Natural killer cell treated with Interleukin-12 subunit alpha and Interleukin-12 subunit beta and Interleukin-15 and Interleukin-18, amount 100 ng/mL, for 72 hours (primary cell): ENCODE measurements at regions not wholly inside any gene's neighbourhood (a gene's known extent, or its start where the extent isn't known, plus 50 kb on each side); places are given as distances from the start of the nearest gene placed in this dataset.

ENCODE experiments used
- ATAC-seq, 2 donors: fragments of 150-1000 bp; cut with Tn5 transposase in 1 of 2; sonication (Bioruptor Pico), chemical (Tn5 transposase) in 1 of 2; 2 replicates each; pipeline ENCODE4 v1.10.0; 2021
- DNase-seq: peaks from one replicate; pipeline ENCODE4 v3.0.0; 2022; ENCODE audit warnings: low spot score
- H3K27ac Mint-ChIP-seq, 2 donors: 1 replicate in 1 of 2; 2 replicates in 1 of 2; pipeline ENCODE4 v1.8.0; 2022; ENCODE audit warnings: mixed read lengths in 2 of 2, mild to moderate bottlenecking in 1 of 2, moderate library complexity in 1 of 2
- H3K27me3 Mint-ChIP-seq, 2 donors: 1 replicate in 1 of 2; 2 replicates in 1 of 2; pipeline ENCODE4 v1.8.0; 2022; ENCODE audit warnings: mixed read lengths in 2 of 2
- H3K36me3 Mint-ChIP-seq: one replicate; pipeline ENCODE4 v1.8.0; 2022; ENCODE audit warnings: mixed read lengths
- H3K4me1 Mint-ChIP-seq, 2 donors: 1 replicate in 1 of 2; 2 replicates in 1 of 2; pipeline ENCODE4 v1.8.0; 2022; ENCODE audit warnings: low read depth in 2 of 2, mixed read lengths in 2 of 2, mild to moderate bottlenecking in 1 of 2
- H3K4me3 Mint-ChIP-seq: one replicate; pipeline ENCODE4 v1.8.0; 2022; ENCODE audit warnings: mixed read lengths
- H3K9me3 Mint-ChIP-seq: 2 replicates; pipeline ENCODE4 v1.8.0; 2022; ENCODE audit warnings: mixed read lengths

DNA sequence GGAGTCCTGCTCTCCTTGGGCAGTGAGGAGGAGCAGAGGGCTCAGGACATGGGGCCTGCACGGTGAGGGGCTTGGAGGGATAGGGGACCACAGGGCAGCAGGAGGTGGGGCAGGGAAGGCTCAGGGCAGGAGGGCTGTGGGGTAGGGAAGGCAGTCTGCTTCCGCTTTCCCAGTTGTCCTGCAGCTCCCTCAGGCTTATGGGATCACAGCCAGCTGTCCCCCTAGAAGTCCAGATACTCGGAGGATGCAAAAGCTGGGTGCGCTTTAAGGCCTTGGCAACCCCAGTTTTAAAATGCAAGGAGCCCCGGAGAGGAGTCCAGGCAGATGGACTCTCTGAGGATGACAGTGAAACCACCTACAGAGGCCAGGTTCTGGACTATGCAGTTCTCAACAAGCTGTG is 299.1 kb upstream of the FOXF1 start:
- H3K36me3 Mint-ChIP-seq: no peaks in the 10 kb centered on the region
- no peak overlapping the region for H3K4me3 Mint-ChIP-seq
- H3K4me1 Mint-ChIP-seq: peaks cover 14 to 15% of the 10 kb centered on the region in 2 donors
- DNase-seq (no peak), ATAC-seq (no peak)
- H3K27me3 Mint-ChIP-seq: peaks cover 10 to 12% of the 10 kb centered on the region in 2 donors
- H3K9me3 Mint-ChIP-seq: peaks cover 6% of the 10 kb centered on the region
- H3K27ac Mint-ChIP-seq: no peak overlapping the region

- no peak for ATAC-seq
- Mint-ChIP-seq H3K4me3 (no peak overlapping the region), H3K27ac (no peak overlapping the region)
These were observed 298.5 kb upstream of the FOXF1 start for GRCh38 chr16:86211800-86212199.

DNA sequence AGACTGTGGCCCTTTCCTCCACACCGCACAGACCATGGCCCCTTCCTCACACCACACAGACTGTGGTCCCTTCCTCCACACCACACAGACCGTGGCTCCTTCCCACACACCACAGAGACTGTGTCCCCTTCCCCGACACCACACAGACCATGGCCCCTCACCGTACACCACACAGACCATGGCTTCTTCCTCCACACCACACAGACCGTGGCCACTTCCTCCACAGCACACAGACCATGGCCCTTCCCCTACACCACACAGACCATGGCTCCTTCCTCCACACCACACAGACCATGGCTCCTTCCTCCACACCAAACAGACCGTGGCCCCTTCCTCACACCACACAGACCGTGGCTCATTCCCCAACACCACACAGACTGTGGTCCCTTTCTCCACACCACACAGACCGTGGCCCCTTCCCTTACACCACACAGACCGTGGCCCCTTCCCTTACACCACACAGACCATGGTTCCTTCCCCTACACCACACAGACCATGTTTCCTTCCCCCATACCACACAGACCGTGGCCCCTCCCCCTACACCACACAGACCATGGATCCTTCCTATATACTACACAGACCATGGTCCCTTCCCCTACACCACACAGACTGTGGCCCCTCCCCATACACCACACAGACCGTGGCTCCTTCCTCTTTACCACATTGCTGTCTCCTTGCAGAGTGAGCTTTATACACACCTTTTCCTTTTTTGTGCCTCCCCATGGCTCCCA is 297.5 kb upstream of the FOXF1 start:
- Mint-ChIP-seq H3K9me3 (peaks cover 6% of the 10 kb centered on the region), H3K4me1 (peaks cover 14 to 15% of the 10 kb centered on the region in 2 donors), H3K27ac (no peak overlapping the region), H3K27me3 (peaks cover 10 to 12% of the 10 kb centered on the region in 2 donors), H3K4me3 (no peak overlapping the region), H3K36me3 (no peaks in the 10 kb centered on the region)
- DNase-seq (no peak), ATAC-seq (peak; percentile 50 to 52)

More at GRCh38 chr16:86211800-86212199, 298.5 kb upstream of the FOXF1 start:
- H3K4me1 Mint-ChIP-seq: peaks cover 14 to 15% of the 10 kb centered on the region in 2 donors
- peaks cover 6% of the 10 kb centered on the region for H3K9me3 Mint-ChIP-seq
- DNase-seq: no peak
- H3K27me3 Mint-ChIP-seq: peaks cover 10 to 12% of the 10 kb centered on the region in 2 donors
- no peaks in the 10 kb centered on the region for H3K36me3 Mint-ChIP-seq

GRCh38 chr16:86213437-86214205 is 296.7 kb upstream of the FOXF1 start:
- Mint-ChIP-seq H3K27ac (no peak overlapping the region), H3K36me3 (no peaks in the 10 kb centered on the region), H3K9me3 (peaks cover 6% of the 10 kb centered on the region), H3K4me3 (no peak overlapping the region), H3K27me3 (peaks cover 10 to 11% of the 10 kb centered on the region in 2 donors), H3K4me1 (peaks cover 14 to 15% of the 10 kb centered on the region in 2 donors)
- ATAC-seq (no peak), DNase-seq (no peak)

- Mint-ChIP-seq H3K27me3 (peaks cover 7 to 12% of the 10 kb centered on the region in 2 donors), H3K4me1 (peaks cover 14 to 15% of the 10 kb centered on the region in 2 donors), H3K4me3 (no peak overlapping the region), H3K27ac (no peak overlapping the region), H3K9me3 (peaks cover 6% of the 10 kb centered on the region), H3K36me3 (no peaks in the 10 kb centered on the region)
- DNase-seq: no peak
- ATAC-seq: no peak
These were observed 295.7 kb upstream of the FOXF1 start for GRCh38 chr16:86214326-86215232.

DNA sequence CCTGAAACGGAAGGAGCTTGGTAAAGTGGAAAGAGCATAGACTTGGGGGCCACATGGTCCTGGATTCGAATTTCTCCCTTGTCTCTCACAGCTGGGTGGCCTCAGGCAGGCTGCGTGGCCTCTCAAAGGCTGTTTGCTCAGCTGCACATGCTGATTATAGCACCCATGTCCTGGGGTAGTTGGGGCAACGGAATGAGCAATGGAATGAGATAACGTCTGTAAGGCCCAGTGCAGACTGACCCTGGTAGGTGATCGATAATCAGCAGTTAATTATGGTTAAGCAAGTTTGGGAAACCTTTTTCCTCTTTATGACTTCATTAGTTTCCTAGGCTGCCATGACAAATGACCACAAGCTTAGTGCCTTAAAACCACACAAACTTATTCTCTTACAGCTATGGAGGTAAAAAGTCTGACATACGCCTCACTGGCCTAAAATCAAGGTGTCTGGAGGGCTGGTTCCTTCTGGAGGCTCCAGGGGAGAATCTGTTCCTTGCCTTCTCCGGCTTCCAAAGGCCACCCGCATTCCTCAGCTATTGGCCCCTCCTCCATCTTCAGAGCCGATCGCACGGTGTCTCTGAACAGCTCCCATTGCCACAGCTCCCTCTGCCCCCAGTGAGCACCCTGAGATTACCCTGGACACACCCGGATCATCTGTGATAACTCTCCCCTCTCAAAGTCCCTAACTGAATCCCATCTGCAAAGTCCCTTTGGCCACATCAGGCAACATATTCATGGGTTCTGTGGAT is 294.9 kb upstream of the FOXF1 start:
- H3K36me3 Mint-ChIP-seq: no peaks in the 10 kb centered on the region
- peaks cover 6% of the 10 kb centered on the region for H3K9me3 Mint-ChIP-seq
- no peak overlapping the region for H3K4me3 Mint-ChIP-seq
- H3K4me1 Mint-ChIP-seq: peaks cover 14 to 15% of the 10 kb centered on the region in 2 donors
- DNase-seq: no peak
- H3K27ac Mint-ChIP-seq: no peak overlapping the region
- H3K27me3 Mint-ChIP-seq: peaks cover 11 to 15% of the 10 kb centered on the region in 2 donors
- ATAC-seq: no peak

DNA sequence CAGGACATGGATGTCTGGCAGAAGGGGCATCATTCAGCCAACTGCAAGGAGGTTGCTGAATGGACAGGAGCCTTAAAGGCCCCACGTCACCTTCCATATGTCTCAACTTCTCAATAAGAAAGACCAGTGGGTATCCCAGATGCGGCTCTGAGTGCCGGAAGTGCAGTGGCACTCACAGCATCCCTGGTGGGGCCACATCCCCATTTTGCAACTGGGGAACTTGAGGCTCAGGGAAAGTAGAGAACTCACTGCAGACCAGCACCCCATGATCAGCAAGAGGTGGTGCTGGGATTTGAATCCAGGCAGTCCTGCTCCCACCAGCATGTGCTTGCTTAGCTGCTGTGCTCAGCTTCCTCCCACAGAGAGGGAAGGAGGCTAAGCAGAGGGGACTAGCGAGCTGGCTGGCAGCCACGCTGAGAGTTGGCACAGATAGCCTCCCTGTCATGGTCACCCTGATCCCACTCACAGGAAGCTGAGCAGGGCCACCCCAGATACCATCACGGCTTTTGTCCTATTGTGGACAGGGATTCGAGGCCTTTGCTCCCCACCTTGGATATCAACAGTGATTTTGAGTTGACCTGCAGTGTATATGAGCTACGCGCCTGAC is 294.2 kb upstream of the FOXF1 start:
- ATAC-seq (no peak), DNase-seq (no peak)
- H3K9me3 Mint-ChIP-seq: peaks cover 6% of the 10 kb centered on the region
- no peak overlapping the region for H3K4me3 Mint-ChIP-seq
- H3K36me3 Mint-ChIP-seq: no peaks in the 10 kb centered on the region
- peaks cover 14 to 15% of the 10 kb centered on the region in 2 donors for H3K4me1 Mint-ChIP-seq
- no peak overlapping the region for H3K27ac Mint-ChIP-seq
- peaks cover 15 to 22% of the 10 kb centered on the region in 2 donors for H3K27me3 Mint-ChIP-seq

DNA sequence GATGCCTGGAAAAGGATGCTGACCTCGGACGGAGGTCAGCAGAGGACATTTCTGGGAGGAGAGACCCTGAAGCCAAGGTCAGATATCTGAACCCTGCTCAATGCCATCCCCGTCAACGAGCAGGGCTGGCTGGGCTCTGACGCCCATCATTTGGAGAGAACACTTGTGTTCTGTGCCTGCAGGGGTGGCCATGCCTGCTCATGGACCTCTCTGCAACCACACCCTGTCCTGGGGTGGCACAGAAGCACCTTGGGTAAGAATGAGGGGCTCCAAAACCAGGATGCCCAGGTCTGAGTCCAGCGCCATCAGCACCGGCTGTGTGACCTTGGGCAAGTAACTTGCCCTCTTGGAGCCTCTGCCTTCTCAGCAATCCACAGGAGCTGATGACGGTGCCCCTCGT is 293.7 kb upstream of the FOXF1 start:
- Mint-ChIP-seq H3K9me3 (peaks cover 6% of the 10 kb centered on the region), H3K4me3 (no peak overlapping the region), H3K27ac (no peak overlapping the region), H3K27me3 (peaks cover 15 to 25% of the 10 kb centered on the region in 2 donors), H3K4me1 (peaks cover 14 to 15% of the 10 kb centered on the region in 2 donors), H3K36me3 (no peaks in the 10 kb centered on the region)
- ATAC-seq (no peak), DNase-seq (no peak)

DNA sequence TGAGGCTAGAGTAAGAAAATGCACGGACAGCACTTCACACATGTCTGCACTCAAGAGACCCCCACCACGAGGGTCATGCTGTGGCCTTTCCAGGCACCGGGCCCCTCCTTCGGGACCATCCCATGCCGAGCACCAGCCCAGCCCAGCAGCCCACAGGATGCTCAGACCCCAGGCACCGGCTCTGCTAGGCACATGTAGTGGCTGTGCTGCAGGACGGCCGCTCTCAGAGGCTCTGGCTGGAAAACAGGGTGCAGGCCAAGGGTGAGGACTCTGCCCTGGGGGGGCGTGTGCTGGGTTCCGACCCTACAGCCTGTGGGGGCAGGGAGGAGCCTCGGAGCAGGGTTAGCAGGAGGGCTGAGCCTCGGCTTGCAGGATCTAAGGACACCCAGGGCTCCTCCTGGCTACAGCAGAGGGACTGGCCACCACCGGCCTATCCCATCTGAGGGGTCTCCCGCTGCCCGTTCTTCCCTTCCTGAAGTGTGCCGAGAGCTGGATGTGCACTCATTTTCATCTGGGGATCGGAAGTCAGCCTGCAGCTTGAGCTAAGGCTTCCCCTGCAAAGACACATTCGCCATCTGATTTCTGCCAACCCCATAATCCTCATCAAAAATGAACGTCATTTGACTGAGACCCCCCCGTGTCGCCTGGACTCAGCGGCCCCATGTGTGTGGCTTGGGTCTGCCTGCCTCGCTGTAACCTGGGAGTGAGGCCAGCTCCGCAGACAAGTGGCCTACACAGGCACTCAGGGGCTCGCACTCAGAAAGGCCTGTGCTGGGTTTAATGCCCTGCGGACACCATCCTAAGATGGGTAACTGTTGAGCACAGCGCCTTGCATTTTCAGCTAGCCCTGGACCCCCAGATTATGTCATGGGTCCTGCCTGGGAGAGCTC is 293.1 kb upstream of the FOXF1 start:
- Mint-ChIP-seq H3K27ac (no peak overlapping the region), H3K27me3 (peaks cover 19 to 31% of the 10 kb centered on the region in 2 donors), H3K4me3 (no peak overlapping the region), H3K4me1 (peaks cover 13 to 14% of the 10 kb centered on the region in 2 donors), H3K9me3 (peaks cover 6% of the 10 kb centered on the region), H3K36me3 (no peaks in the 10 kb centered on the region)
- DNase-seq (peak; percentile 26), ATAC-seq (no peak)

- Mint-ChIP-seq H3K36me3 (no peaks in the 10 kb centered on the region), H3K27ac (no peak overlapping the region), H3K27me3 (peaks cover 20 to 34% of the 10 kb centered on the region in 2 donors), H3K4me1 (peaks cover 7 to 8% of the 10 kb centered on the region in 2 donors), H3K9me3 (peaks cover 2% of the 10 kb centered on the region), H3K4me3 (no peak overlapping the region)
- no peak for ATAC-seq
- no peak for DNase-seq
These were observed 292.4 kb upstream of the FOXF1 start for GRCh38 chr16:86217891-86218270.

GRCh38 chr16:86218479-86219170 is 291.7 kb upstream of the FOXF1 start:
- ATAC-seq: no peak
- Mint-ChIP-seq H3K27me3 (peaks cover 23 to 41% of the 10 kb centered on the region in 2 donors), H3K27ac (no peak overlapping the region), H3K4me1 (peaks cover 0 to under 1% of the 10 kb centered on the region in 2 donors), H3K4me3 (no peak overlapping the region), H3K36me3 (no peaks in the 10 kb centered on the region), H3K9me3 (no peaks in the 10 kb centered on the region)
- peak; percentile 32 for DNase-seq
